Heart right ventricle (tissue), 16 donors: ENCODE measurements at regions not wholly inside any gene's neighbourhood (a gene's known extent, or its start where the extent isn't known, plus 50 kb on each side); places are given as distances from the start of the nearest gene placed in this dataset.

Experiments used
- ATAC-seq, 8 donors: fragments of 200-7000 bp; cut with Tn5 transposase; one replicate each; pipeline ENCODE4 v1.9.1; 2020; ENCODE audit warnings: mild to moderate bottlenecking in 8 of 8, moderate library complexity in 8 of 8, moderate number of reproducible peaks in 1 of 8
- DNase-seq, 2 donors: peaks; one replicate each; pipeline ENCODE4 v3.0.0-alpha.2; 2020
- H3K27ac ChIP-seq, 10 donors: fragments of 200-600 bp; sonication (generic) in 2 of 10; one replicate each; pipeline versions ENCODE4 v1.5.0 to v1.8.0; 2020 to 2022; ENCODE audit warnings: mild to moderate bottlenecking in 3 of 10
- H3K27me3 ChIP-seq, 7 donors: fragments of 200-600 bp; one replicate each; pipeline ENCODE4 v1.8.0; 2021 to 2022; ENCODE audit warnings: mild to moderate bottlenecking in 2 of 7
- H3K36me3 ChIP-seq, 9 donors: fragments of 200-600 bp; sonication (generic) in 1 of 9; one replicate each; pipeline versions ENCODE4 v1.5.0 to v1.8.0; 2020 to 2022; ENCODE audit warnings: mild to moderate bottlenecking in 2 of 9
- H3K4me1 ChIP-seq, 9 donors: fragments of 200-600 bp; sonication (generic) in 1 of 9; one replicate each; pipeline versions ENCODE4 v1.5.0 to v1.8.0; 2020 to 2022; ENCODE audit warnings: mild to moderate bottlenecking in 4 of 9
- H3K4me3 ChIP-seq, 10 donors: fragments of 200-600 bp; sonication (generic) in 2 of 10; one replicate each; pipeline versions ENCODE4 v1.5.0 to v1.8.0; 2020 to 2022; ENCODE audit warnings: mild to moderate bottlenecking in 7 of 10, moderate library complexity in 2 of 10
- H3K9me3 ChIP-seq, 11 donors: fragments of 200-600 bp in 10 of 11; sonication (generic) in 2 of 11; one replicate each; pipeline versions ENCODE4 v1.5.0 to v1.8.0; 2013 to 2022; ENCODE audit warnings: mild to moderate bottlenecking in 2 of 11, control low read depth in 1 of 11, moderate library complexity in 1 of 11
- CTCF ChIP-seq, 9 donors: fragments of 200-600 bp; sonication (generic) in 2 of 9; IDR thresholded peaks; one replicate each; pipeline versions ENCODE4 v1.5.0 to v1.8.0; 2021 to 2022; ENCODE audit warnings: antibody characterized with exemption in 9 of 9, mild to moderate bottlenecking in 5 of 9, moderate library complexity in 1 of 9
- WGBS, 2 donors: extraction: QIAGEN DNeasy Blood & Tissue Kit; methylation state at CpG; one replicate each; pipeline ENCODE4 v1.1.7; 2013; ENCODE audit warnings: inconsistent platforms in 1 of 2; 5-methylcytosine and 5-hydroxymethylcytosine counted together
- intact Hi-C, 10 donors: fragments of 100-400 bp; cut with DNase I; formaldehyde crosslinking; loops; one replicate each; pipeline versions ENCODE4 v1.11.1 to v1.14.2; 2022
- donor health status: Arrhythmogenic right ventricular cardiomyopathy.
- donor health status: ischemic (EF 13 %, LVEDD 7.1; RV severe dilation, severe dysfunction).
- donor health status: healthy with polysubstance abuse.
- donor health status: DM: no; HTN: yes; CAD: no.
- donor health status: DM: no; HTN: no; CAD: no.
- donor health status: ischemic (EF 25% LVEDD 6.9; RV normal size, moderate dysfunction).
- donor health status: ischemic (EF 25% LVEDD 5.7; RV mildly dilated, moderate dysfunction).
- donor health status: healthy.
- donor health status: DM: yes; HTN: yes; CAD: no.
- donor health status: Ischemic cardiomyopathy.
- donor health status: ischemic (EF 35%, LVEDD 5.7; RV mildly dilated, moderate dysfunction).
- donor health status: nonischemic (EF 11% LVEDD 7.7; RV severe dilation, severe dysfunction).
- donor health status: DM: yes; HTN: yes; CAD: no.
- donor health status: PGD.
- donor health status: ischemic (EF 29% LVEDD 5.4; RV normal size, mild dysfunction).
- donor health status: nonischemic (EF 23%, LVEDD 6.1; RV moderate dilation, normal function).

- ATAC-seq (no peak), DNase-seq (no peak)
- H3K27ac ChIP-seq: no peak overlapping the region
- H3K36me3 ChIP-seq: no peaks in the 10 kb centered on the region
- intact Hi-C loops: no loop called here
- no peak for TF ChIP-seq CTCF (IDR thresholded peaks at IDR 0.05)
- H3K27me3 ChIP-seq: peaks cover 0 to 23% (median 0%) of the 10 kb centered on the region in 7 donors
- H3K4me3 ChIP-seq: no peak overlapping the region
- WGBS, 2 donors: 95 to 97% methylated on average over 3 of the region's 3 CpGs
- no peaks in the 10 kb centered on the region for H3K4me1 ChIP-seq
- H3K9me3 ChIP-seq: peaks cover 0 to 35% (median 6%) of the 10 kb centered on the region in 11 donors
Measured at GRCh38 chr2:235277485-235277884, 216.4 kb upstream of the AGAP1 start.

- H3K27me3 ChIP-seq: peaks cover 0 to 14% (median 0%) of the 10 kb centered on the region in 7 donors
- ATAC-seq (no peak), DNase-seq (no peak)
- no peak for TF ChIP-seq CTCF (IDR thresholded peaks at IDR 0.05)
- H3K9me3 ChIP-seq: peaks cover 0 to 35% (median 6%) of the 10 kb centered on the region in 11 donors
- H3K4me1 ChIP-seq: no peaks in the 10 kb centered on the region
- intact Hi-C loops: no loop called here
- no peak overlapping the region for H3K4me3 ChIP-seq
- H3K36me3 ChIP-seq: no peaks in the 10 kb centered on the region
- no peak overlapping the region for H3K27ac ChIP-seq
- 88 to 89% methylated on average over 6 of the region's 6 CpGs for WGBS, 2 donors
Measured at GRCh38 chr2:235278771-235279355, 215.0 kb upstream of the AGAP1 start.

GRCh38 chr2:235279965-235280364 lies 213.9 kb upstream of the AGAP1 start:
- H3K4me1 ChIP-seq: no peaks in the 10 kb centered on the region
- H3K27ac ChIP-seq: no peak overlapping the region
- peaks cover 0 to 24% (median 2%) of the 10 kb centered on the region in 11 donors for H3K9me3 ChIP-seq
- DNase-seq (no peak), ATAC-seq (no peak)
- peaks cover 0 to 7% (median 0%) of the 10 kb centered on the region in 7 donors for H3K27me3 ChIP-seq
- 87 to 93% methylated on average over 1 of the region's 1 CpG for WGBS, 2 donors
- intact Hi-C loops: no loop called here
- no peaks in the 10 kb centered on the region for H3K36me3 ChIP-seq
- no peak overlapping the region for H3K4me3 ChIP-seq
- no peak for TF ChIP-seq CTCF (IDR thresholded peaks at IDR 0.05)

- H3K9me3 ChIP-seq: peaks cover 0 to 6% (median 0%) of the 10 kb centered on the region in 11 donors
- H3K36me3 ChIP-seq: no peaks in the 10 kb centered on the region
- 73 to 74% methylated on average over 2 of the region's 2 CpGs for WGBS, 2 donors
- ATAC-seq (no peak), DNase-seq (no peak)
- H3K27ac ChIP-seq: no peak overlapping the region
- TF ChIP-seq CTCF (IDR thresholded peaks at IDR 0.05): no peak
- H3K4me3 ChIP-seq: no peak overlapping the region
- H3K4me1 ChIP-seq: peaks cover 0 to 3% (median 0%) of the 10 kb centered on the region in 9 donors
- intact Hi-C loops: no loop called here
- H3K27me3 ChIP-seq: peaks cover 0 to 17% (median 0%) of the 10 kb centered on the region in 7 donors
Measured at GRCh38 chr2:235283246-235283645, 210.6 kb upstream of the AGAP1 start.
